ENCODE measurements at regions not wholly inside any gene's neighbourhood (a gene's known extent, or its start where the extent isn't known, plus 50 kb on each side); places are given as distances from the start of the nearest gene placed in this dataset.

DNA sequence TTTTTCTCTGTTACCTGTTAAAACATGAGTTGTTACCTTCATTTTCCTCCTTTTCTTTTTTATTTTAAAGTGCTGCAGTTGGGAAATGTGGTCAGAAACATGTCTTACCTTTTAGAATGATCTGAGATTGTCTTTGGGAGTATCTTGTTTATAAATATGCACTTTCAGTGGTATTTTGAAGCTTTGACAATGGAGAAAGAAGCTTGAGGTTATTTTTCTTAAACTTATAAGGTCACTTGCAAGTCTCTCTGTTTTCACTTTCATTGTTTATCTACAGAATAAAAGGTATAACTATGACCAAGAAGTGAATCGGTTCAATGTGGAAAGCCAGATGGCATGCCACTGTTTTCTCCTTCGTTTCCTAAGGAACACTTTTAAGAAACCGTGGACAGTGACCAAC lies 167.5 kb upstream of the SLC7A11 start:
- TF ChIP-seq TEAD4 (IDR thresholded peaks at IDR 0.05), result no peak
- no peak for TF ChIP-seq YY1 (IDR thresholded peaks at IDR 0.05; ENCODE audit: low read depth)
- TF ChIP-seq RAD21 (IDR thresholded peaks at IDR 0.05; ENCODE audit: low read depth), result no peak
- no peak for TF ChIP-seq EGR1 (IDR thresholded peaks at IDR 0.05)
- TF ChIP-seq, protein P1, sequence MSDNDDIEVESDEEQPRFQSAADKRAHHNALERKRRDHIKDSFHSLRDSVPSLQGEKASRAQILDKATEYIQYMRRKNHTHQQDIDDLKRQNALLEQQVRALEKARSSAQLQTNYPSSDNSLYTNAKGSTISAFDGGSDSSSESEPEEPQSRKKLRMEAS (IDR thresholded peaks at IDR 0.05), result no peak
- TF ChIP-seq, protein P2, sequence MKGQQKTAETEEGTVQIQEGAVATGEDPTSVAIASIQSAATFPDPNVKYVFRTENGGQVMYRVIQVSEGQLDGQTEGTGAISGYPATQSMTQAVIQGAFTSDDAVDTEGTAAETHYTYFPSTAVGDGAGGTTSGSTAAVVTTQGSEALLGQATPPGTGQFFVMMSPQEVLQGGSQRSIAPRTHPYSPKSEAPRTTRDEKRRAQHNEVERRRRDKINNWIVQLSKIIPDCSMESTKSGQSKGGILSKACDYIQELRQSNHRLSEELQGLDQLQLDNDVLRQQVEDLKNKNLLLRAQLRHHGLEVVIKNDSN (IDR thresholded peaks at IDR 0.05), result no peak
- no peak for TF ChIP-seq CREB1 (IDR thresholded peaks at IDR 0.05; ENCODE audit: low read depth)
- no peak for TF ChIP-seq ZBTB7A (IDR thresholded peaks at IDR 0.05; ENCODE audit: low read depth)
- no peak for TF ChIP-seq NFIC (IDR thresholded peaks at IDR 0.05)
- no peak for TF ChIP-seq FOXM1 (IDR thresholded peaks at IDR 0.05; ENCODE audit: borderline replicate concordance, low read depth)
- TF ChIP-seq CEBPB (IDR thresholded peaks at IDR 0.05), result no peak
- no peak for TF ChIP-seq TAF1 (IDR thresholded peaks at IDR 0.05; ENCODE audit: low read depth)
- TF ChIP-seq, protein P3, sequence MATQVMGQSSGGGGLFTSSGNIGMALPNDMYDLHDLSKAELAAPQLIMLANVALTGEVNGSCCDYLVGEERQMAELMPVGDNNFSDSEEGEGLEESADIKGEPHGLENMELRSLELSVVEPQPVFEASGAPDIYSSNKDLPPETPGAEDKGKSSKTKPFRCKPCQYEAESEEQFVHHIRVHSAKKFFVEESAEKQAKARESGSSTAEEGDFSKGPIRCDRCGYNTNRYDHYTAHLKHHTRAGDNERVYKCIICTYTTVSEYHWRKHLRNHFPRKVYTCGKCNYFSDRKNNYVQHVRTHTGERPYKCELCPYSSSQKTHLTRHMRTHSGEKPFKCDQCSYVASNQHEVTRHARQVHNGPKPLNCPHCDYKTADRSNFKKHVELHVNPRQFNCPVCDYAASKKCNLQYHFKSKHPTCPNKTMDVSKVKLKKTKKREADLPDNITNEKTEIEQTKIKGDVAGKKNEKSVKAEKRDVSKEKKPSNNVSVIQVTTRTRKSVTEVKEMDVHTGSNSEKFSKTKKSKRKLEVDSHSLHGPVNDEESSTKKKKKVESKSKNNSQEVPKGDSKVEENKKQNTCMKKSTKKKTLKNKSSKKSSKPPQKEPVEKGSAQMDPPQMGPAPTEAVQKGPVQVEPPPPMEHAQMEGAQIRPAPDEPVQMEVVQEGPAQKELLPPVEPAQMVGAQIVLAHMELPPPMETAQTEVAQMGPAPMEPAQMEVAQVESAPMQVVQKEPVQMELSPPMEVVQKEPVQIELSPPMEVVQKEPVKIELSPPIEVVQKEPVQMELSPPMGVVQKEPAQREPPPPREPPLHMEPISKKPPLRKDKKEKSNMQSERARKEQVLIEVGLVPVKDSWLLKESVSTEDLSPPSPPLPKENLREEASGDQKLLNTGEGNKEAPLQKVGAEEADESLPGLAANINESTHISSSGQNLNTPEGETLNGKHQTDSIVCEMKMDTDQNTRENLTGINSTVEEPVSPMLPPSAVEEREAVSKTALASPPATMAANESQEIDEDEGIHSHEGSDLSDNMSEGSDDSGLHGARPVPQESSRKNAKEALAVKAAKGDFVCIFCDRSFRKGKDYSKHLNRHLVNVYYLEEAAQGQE (IDR thresholded peaks at IDR 0.05; ENCODE audit: low read depth), result no peak
- no peak for TF ChIP-seq EP300 (IDR thresholded peaks at IDR 0.05; ENCODE audit: borderline replicate concordance)
- no peak for TF ChIP-seq TCF12 (IDR thresholded peaks at IDR 0.05; ENCODE audit: low read depth)

DNA sequence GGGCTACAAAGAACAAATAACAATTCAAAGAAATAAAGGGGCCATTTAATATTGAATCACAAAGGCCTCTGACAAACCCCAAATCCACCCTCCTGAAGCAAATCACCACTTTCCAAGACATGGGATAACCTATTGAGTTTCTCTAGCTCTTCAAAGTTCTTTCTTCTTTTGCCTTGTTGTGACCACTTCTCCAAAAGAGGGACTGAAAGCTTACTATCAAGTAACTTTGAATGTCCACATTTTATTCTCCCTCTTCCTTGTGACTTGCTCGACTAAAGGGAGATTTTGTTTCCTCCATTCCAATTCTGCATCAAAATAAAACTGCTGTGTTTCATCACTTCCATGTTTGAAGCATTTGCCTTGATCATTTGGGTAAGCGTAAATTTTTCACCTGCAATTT lies 166.6 kb upstream of the SLC7A11 start:
- TF ChIP-seq FOXM1 (IDR thresholded peaks at IDR 0.05; ENCODE audit: borderline replicate concordance, low read depth), result no peak
- TF ChIP-seq, protein P1 (IDR thresholded peaks at IDR 0.05), result no peak
- no peak for TF ChIP-seq TEAD4 (IDR thresholded peaks at IDR 0.05)
- no peak for TF ChIP-seq CEBPB (IDR thresholded peaks at IDR 0.05)
- no peak for TF ChIP-seq RAD21 (IDR thresholded peaks at IDR 0.05; ENCODE audit: low read depth)
- TF ChIP-seq, protein P3 (IDR thresholded peaks at IDR 0.05; ENCODE audit: low read depth), result no peak
- TF ChIP-seq TAF1 (IDR thresholded peaks at IDR 0.05; ENCODE audit: low read depth), result no peak
- no peak for TF ChIP-seq NFIC (IDR thresholded peaks at IDR 0.05)
- no peak for TF ChIP-seq TCF12 (IDR thresholded peaks at IDR 0.05; ENCODE audit: low read depth)
- TF ChIP-seq EGR1 (IDR thresholded peaks at IDR 0.05), result no peak
- TF ChIP-seq, protein P2 (IDR thresholded peaks at IDR 0.05), result no peak
- no peak for TF ChIP-seq CREB1 (IDR thresholded peaks at IDR 0.05; ENCODE audit: low read depth)
- TF ChIP-seq EP300 (IDR thresholded peaks at IDR 0.05; ENCODE audit: borderline replicate concordance), result no peak
- TF ChIP-seq YY1 (IDR thresholded peaks at IDR 0.05; ENCODE audit: low read depth), result no peak

DNA sequence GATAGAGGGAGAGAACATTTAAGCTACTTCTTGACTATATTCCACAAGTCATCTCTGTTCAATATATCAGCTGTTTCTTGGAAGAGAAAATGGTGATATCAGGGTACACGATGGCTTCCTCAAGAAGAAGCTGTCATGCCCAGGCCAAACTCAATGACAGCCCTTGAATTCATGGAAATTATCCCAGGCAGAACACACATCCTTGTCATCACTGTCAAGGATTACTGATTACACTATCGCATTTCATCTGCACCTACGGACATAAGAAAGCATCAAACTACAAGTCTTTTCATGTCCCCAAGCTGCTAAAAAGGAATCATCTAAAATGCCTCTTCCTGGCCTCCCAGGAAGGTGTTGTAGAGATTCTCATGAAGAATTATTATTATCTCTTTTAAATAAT lies 165.2 kb upstream of the SLC7A11 start:
- TF ChIP-seq YY1 (IDR thresholded peaks at IDR 0.05; ENCODE audit: low read depth) (no peak), RAD21 (IDR thresholded peaks at IDR 0.05; ENCODE audit: low read depth) (no peak), TEAD4 (IDR thresholded peaks at IDR 0.05) (no peak), TAF1 (IDR thresholded peaks at IDR 0.05; ENCODE audit: low read depth) (no peak), EGR1 (IDR thresholded peaks at IDR 0.05) (no peak), ZBTB7A (IDR thresholded peaks at IDR 0.05; ENCODE audit: low read depth) (no peak), FOXM1 (IDR thresholded peaks at IDR 0.05; ENCODE audit: borderline replicate concordance, low read depth) (no peak), NFIC (IDR thresholded peaks at IDR 0.05) (no peak), CREB1 (IDR thresholded peaks at IDR 0.05; ENCODE audit: low read depth) (no peak), TCF12 (IDR thresholded peaks at IDR 0.05; ENCODE audit: low read depth) (no peak), EP300 (IDR thresholded peaks at IDR 0.05; ENCODE audit: borderline replicate concordance) (no peak), CEBPB (IDR thresholded peaks at IDR 0.05) (no peak)
- TF ChIP-seq, protein P3 (IDR thresholded peaks at IDR 0.05; ENCODE audit: low read depth), result no peak
- TF ChIP-seq, protein P1 (IDR thresholded peaks at IDR 0.05), result no peak
- TF ChIP-seq, protein P2 (IDR thresholded peaks at IDR 0.05), result no peak

Data from Ishikawa (cell line).